ENCODE measurements at regions not wholly inside any gene's neighbourhood (a gene's known extent, or its start where the extent isn't known, plus 50 kb on each side); places are given as distances from the start of the nearest gene placed in this dataset.

GRCh38 chr14:98175881-98176280, 1096.1 kb downstream of the BCL11B start:
- Histone ChIP-seq H2BK20ac (ENCODE audit: low read depth, low read length) (no peak overlapping the region), H3K14ac (replicated peaks; ENCODE audit: low read depth, low read length) (no peak overlapping the region), H3K27ac (ENCODE audit: insufficient read depth, low read length) (no peak overlapping the region), H3K4me1 (ENCODE audit: control insufficient read depth, insufficient read depth, low read length) (no peaks in the 10 kb centered on the region), H4K5ac (ENCODE audit: low read depth, low read length) (no peak overlapping the region), H3K56ac (ENCODE audit: extremely low read depth, insufficient read depth, low read length) (no peak overlapping the region), H2AK9ac (replicated peaks; ENCODE audit: low read depth, low read length, poor library complexity) (no peak overlapping the region), H4K8ac (ENCODE audit: low read depth in 2 of 2, low read length in 2 of 2) (no peak overlapping the region), H3K4me3 (ENCODE audit: insufficient read depth, low read depth, low read length) (no peak overlapping the region), H3K79me1 (ENCODE audit: low read depth in 1 of 2, low read length in 2 of 2) (no peaks in the 10 kb centered on the region), H3K23ac (ENCODE audit: low read depth, low read length) (no peak overlapping the region), H3K27me3 (ENCODE audit: control insufficient read depth, insufficient read depth, low read length) (no peaks in the 10 kb centered on the region), H2AFZ (replicated peaks; ENCODE audit: low read length, poor library complexity) (no peak overlapping the region), H3K18ac (ENCODE audit: low read depth, low read length) (no peak overlapping the region), H2BK5ac (ENCODE audit: low read depth, low read length, poor library complexity, severe bottlenecking) (no peak overlapping the region), H3K9ac (ENCODE audit: low read depth, low read length) (no peak overlapping the region), H3K9me3 (ENCODE audit: control insufficient read depth, insufficient read depth, low read length) (peaks cover 34% of the 10 kb centered on the region), H2BK120ac (ENCODE audit: low read depth, low read length) (no peak overlapping the region), H3K4ac (ENCODE audit: low read depth, low read length) (no peak overlapping the region), H4K20me1 (ENCODE audit: insufficient read depth, low read length) (no peaks in the 10 kb centered on the region), H2BK15ac (ENCODE audit: low read depth, low read length) (no peak overlapping the region), H2AK5ac (ENCODE audit: low read depth, low read length) (no peak overlapping the region), H3K9me1 (ENCODE audit: insufficient read depth, low read length) (no peaks in the 10 kb centered on the region), H3K36me3 (ENCODE audit: control insufficient read depth, insufficient read depth, low read length) (no peaks in the 10 kb centered on the region), H3K4me2 (ENCODE audit: low read depth, low read length) (no peak overlapping the region), H4K91ac (ENCODE audit: insufficient read depth, low read depth, low read length) (no peak overlapping the region)
- in situ Hi-C loops (cut with MboI; ENCODE audit: low sequenced_read_pairs) (no loop called here), dilution Hi-C loops (cut with HindIII; ENCODE audit: low sequenced_read_pairs, unreplicated experiment) (no loop called here), intact Hi-C loops (cut with micrococcal nuclease) (no loop called here)
- 44% methylated on average over 3 of the region's 5 CpGs; no CpG with 5 or more reads in 1 of the 2 experiments for WGBS, 2 experiments (ENCODE audit: extremely low coverage in 2 of 2, insufficient read length in 1 of 2)
- ATAC-seq (ENCODE audit: low read depth) (no peak), DNase-seq (no peak)
- ChIA-PET CTCF (no interaction called here), POLR2A (ENCODE audit: unreplicated experiment) (no interaction called here)
- BruUV-seq (replicated peaks) = no TSS peak
- TF ChIP-seq RCOR1 (IDR thresholded peaks at IDR 0.05; ENCODE audit: insufficient replicate concordance, low read length) (no peak), NFE2L2 (IDR thresholded peaks at IDR 0.05; ENCODE audit: low read depth, low read length) (no peak), BHLHE40 (IDR thresholded peaks at IDR 0.05; ENCODE audit: low read depth, low read length) (no peak), RAD21 (IDR thresholded peaks at IDR 0.05; ENCODE audit: low read length) (no peak), MAZ (IDR thresholded peaks at IDR 0.05; ENCODE audit: borderline replicate concordance, low read depth, low read length) (no peak), POLR2A (IDR thresholded peaks at IDR 0.05; ENCODE audit: low read depth, low read length) (no peak), CHD1 (IDR thresholded peaks at IDR 0.05; ENCODE audit: low read depth, low read length) (no peak), MAFK (IDR thresholded peaks at IDR 0.05; ENCODE audit: low read depth, low read length) (no peak)
- TF ChIP-seq, protein P1, sequence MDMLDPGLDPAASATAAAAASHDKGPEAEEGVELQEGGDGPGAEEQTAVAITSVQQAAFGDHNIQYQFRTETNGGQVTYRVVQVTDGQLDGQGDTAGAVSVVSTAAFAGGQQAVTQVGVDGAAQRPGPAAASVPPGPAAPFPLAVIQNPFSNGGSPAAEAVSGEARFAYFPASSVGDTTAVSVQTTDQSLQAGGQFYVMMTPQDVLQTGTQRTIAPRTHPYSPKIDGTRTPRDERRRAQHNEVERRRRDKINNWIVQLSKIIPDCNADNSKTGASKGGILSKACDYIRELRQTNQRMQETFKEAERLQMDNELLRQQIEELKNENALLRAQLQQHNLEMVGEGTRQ (IDR thresholded peaks at IDR 0.05; ENCODE audit: low read depth, low read length) = no peak
- TF ChIP-seq, protein P2, sequence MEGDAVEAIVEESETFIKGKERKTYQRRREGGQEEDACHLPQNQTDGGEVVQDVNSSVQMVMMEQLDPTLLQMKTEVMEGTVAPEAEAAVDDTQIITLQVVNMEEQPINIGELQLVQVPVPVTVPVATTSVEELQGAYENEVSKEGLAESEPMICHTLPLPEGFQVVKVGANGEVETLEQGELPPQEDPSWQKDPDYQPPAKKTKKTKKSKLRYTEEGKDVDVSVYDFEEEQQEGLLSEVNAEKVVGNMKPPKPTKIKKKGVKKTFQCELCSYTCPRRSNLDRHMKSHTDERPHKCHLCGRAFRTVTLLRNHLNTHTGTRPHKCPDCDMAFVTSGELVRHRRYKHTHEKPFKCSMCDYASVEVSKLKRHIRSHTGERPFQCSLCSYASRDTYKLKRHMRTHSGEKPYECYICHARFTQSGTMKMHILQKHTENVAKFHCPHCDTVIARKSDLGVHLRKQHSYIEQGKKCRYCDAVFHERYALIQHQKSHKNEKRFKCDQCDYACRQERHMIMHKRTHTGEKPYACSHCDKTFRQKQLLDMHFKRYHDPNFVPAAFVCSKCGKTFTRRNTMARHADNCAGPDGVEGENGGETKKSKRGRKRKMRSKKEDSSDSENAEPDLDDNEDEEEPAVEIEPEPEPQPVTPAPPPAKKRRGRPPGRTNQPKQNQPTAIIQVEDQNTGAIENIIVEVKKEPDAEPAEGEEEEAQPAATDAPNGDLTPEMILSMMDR (conservative IDR thresholded peaks at IDR 0.05; ENCODE audit: low read depth, low read length) = no peak

Measured in IMR-90 (cell line).